IMR-90 (cell line): ENCODE measurements at regions not wholly inside any gene's neighbourhood (a gene's known extent, or its start where the extent isn't known, plus 50 kb on each side); places are given as distances from the start of the nearest gene placed in this dataset.

ENCODE experiments used
- ATAC-seq: fragments of 200-7000 bp; cut with Tn5 transposase; 2 replicates; pipeline ENCODE4 v1.9.1; 2020; ENCODE audit warnings: low read depth, mild to moderate bottlenecking, moderate library complexity
- BruUV-seq: library from RNA; stranded (reverse); fragments of 400-500 nt; replicated peaks from 2 replicates; lab custom pipeline; 2021; lab: Mats Ljungman, UMichigan
- CTCF ChIA-PET: fragments of 300-600 bp; formaldehyde crosslinking; extraction: SDS; loops from one replicate; lab custom pipeline; 2021; ENCODE audit warnings: antibody characterized with exemption; lab: Yijun Ruan, JAX
- POLR2A ChIA-PET: fragments of 300-600 bp; sonication (Branson Sonifier 250); formaldehyde crosslinking; loops from one replicate; lab custom pipeline; 2022; ENCODE audit warnings: antibody characterized with exemption; ENCODE audit not compliant: unreplicated experiment; lab: Charles Lee
- DNase-seq: peaks from one replicate; pipeline ENCODE4 v3.0.0; 2013
- H2AFZ ChIP-seq: replicated peaks from 2 replicates; pipeline ENCODE3; 2013; ENCODE audit warnings: low read length, mild to moderate bottlenecking; ENCODE audit not compliant: poor library complexity
- H2AK5ac ChIP-seq: 2 replicates; pipeline ENCODE4 v1.6.1; 2013; ENCODE audit warnings: low read depth, low read length, inconsistent platforms
- H2AK9ac ChIP-seq: replicated peaks from 2 replicates; pipeline ENCODE3; 2013; ENCODE audit warnings: mild to moderate bottlenecking, low read depth, low read length, moderate library complexity; ENCODE audit not compliant: poor library complexity
- H2BK120ac ChIP-seq: 2 replicates; pipeline ENCODE4 v1.6.1; 2013; ENCODE audit warnings: low read depth, low read length, inconsistent platforms
- H2BK15ac ChIP-seq: 3 replicates; pipeline ENCODE4 v1.6.1; 2013; ENCODE audit warnings: low read depth, low read length, inconsistent platforms
- H2BK20ac ChIP-seq: 2 replicates; pipeline ENCODE4 v1.6.1; 2013; ENCODE audit warnings: low read depth, mild to moderate bottlenecking, inconsistent platforms, low read length, moderate library complexity
- H2BK5ac ChIP-seq: 2 replicates; pipeline ENCODE4 v1.6.1; 2013; ENCODE audit warnings: mild to moderate bottlenecking, low read depth, low read length, inconsistent platforms; ENCODE audit not compliant: poor library complexity, severe bottlenecking
- H3K14ac ChIP-seq: replicated peaks from 2 replicates; pipeline ENCODE4 v1.6.1; 2013; ENCODE audit warnings: low read depth, low read length, inconsistent platforms
- H3K18ac ChIP-seq: 2 replicates; pipeline ENCODE4 v1.6.1; 2013; ENCODE audit warnings: low read depth, low read length, control low read depth
- H3K23ac ChIP-seq: 2 replicates; pipeline ENCODE4 v1.6.1; 2013; ENCODE audit warnings: low read depth, low read length, inconsistent platforms
- H3K27ac ChIP-seq: 2 replicates; pipeline ENCODE4 v1.5.1; 2013; ENCODE audit warnings: mild to moderate bottlenecking, control low read depth, low read length; ENCODE audit not compliant: insufficient read depth
- H3K27me3 ChIP-seq: 2 replicates; pipeline ENCODE4 v1.6.1; 2013; ENCODE audit warnings: low read length; ENCODE audit not compliant: control insufficient read depth, insufficient read depth
- H3K36me3 ChIP-seq: 2 replicates; pipeline ENCODE4 v1.6.1; 2013; ENCODE audit warnings: low read length, mixed read lengths; ENCODE audit not compliant: control insufficient read depth, insufficient read depth
- H3K4ac ChIP-seq: 2 replicates; pipeline ENCODE4 v1.6.1; 2013; ENCODE audit warnings: low read depth, low read length, inconsistent platforms
- H3K4me1 ChIP-seq: 2 replicates; pipeline ENCODE4 v1.6.1; 2013; ENCODE audit warnings: low read length, mixed read lengths; ENCODE audit not compliant: control insufficient read depth, insufficient read depth
- H3K4me2 ChIP-seq: 2 replicates; pipeline ENCODE4 v1.6.1; 2013; ENCODE audit warnings: low read depth, mild to moderate bottlenecking, control low read depth, low read length, moderate library complexity
- H3K4me3 ChIP-seq: 2 replicates; pipeline ENCODE4 v1.5.1; 2013; ENCODE audit warnings: low read depth, mild to moderate bottlenecking, control low read depth, low read length, moderate library complexity; ENCODE audit not compliant: insufficient read depth
- H3K56ac ChIP-seq: 2 replicates; pipeline ENCODE4 v1.6.1; 2013; ENCODE audit warnings: low read length, inconsistent platforms; ENCODE audit not compliant: insufficient read depth; ENCODE audit errors: extremely low read depth
- H3K79me1 ChIP-seq, 2 experiments: 2 replicates each; pipeline ENCODE4 v1.6.1; 2013; ENCODE audit warnings: low read length in 2 of 2, inconsistent platforms in 1 of 2, low read depth in 1 of 2
- H3K9ac ChIP-seq: 2 replicates; pipeline ENCODE4 v1.6.1; 2013; ENCODE audit warnings: low read depth, low read length, control low read depth
- H3K9me1 ChIP-seq: 2 replicates; pipeline ENCODE4 v1.6.1; 2013; ENCODE audit warnings: low read length, inconsistent platforms; ENCODE audit not compliant: insufficient read depth
- H3K9me3 ChIP-seq: 2 replicates; pipeline ENCODE4 v1.6.1; 2013; ENCODE audit warnings: low read length; ENCODE audit not compliant: control insufficient read depth, insufficient read depth
- H4K20me1 ChIP-seq: 2 replicates; pipeline ENCODE4 v1.6.1; 2013; ENCODE audit warnings: low read length, inconsistent platforms; ENCODE audit not compliant: insufficient read depth
- H4K5ac ChIP-seq: 2 replicates; pipeline ENCODE4 v1.6.1; 2013; ENCODE audit warnings: mild to moderate bottlenecking, low read depth, low read length, control low read depth
- H4K8ac ChIP-seq, 2 experiments: 2 replicates each; pipeline ENCODE4 v1.6.1; 2013; ENCODE audit warnings: low read depth in 2 of 2, low read length in 2 of 2, control low read depth in 1 of 2, inconsistent platforms in 1 of 2
- H4K91ac ChIP-seq: 2 replicates; pipeline ENCODE4 v1.6.1; 2013; ENCODE audit warnings: low read depth, low read length, inconsistent platforms; ENCODE audit not compliant: insufficient read depth
- BHLHE40 ChIP-seq: fragments of 150-350 bp; IDR thresholded peaks from 2 replicates; pipeline ENCODE4 v1.6.1; 2016; ENCODE audit warnings: mild to moderate bottlenecking, low read depth, low read length
- CEBPB ChIP-seq: IDR thresholded peaks from 2 replicates; pipeline ENCODE4 v1.6.1; 2012; ENCODE audit warnings: low read depth, low read length, improper control_type of control experiment
- CTCF ChIP-seq: conservative IDR thresholded peaks from 2 replicates; pipeline ENCODE4 v1.5.1; 2012; ENCODE audit warnings: mild to moderate bottlenecking, low read depth, low read length, improper control_type of control experiment
- ELK1 ChIP-seq: fragments of 150-350 bp; IDR thresholded peaks from 2 replicates; pipeline ENCODE4 v1.6.1; 2016; ENCODE audit warnings: low read depth, mild to moderate bottlenecking, low read length, moderate library complexity, borderline replicate concordance
- MAZ ChIP-seq: IDR thresholded peaks from 2 replicates; pipeline ENCODE4 v1.6.1; 2012; ENCODE audit warnings: low read depth, mild to moderate bottlenecking, low read length, improper control_type of control experiment, moderate library complexity, borderline replicate concordance
- MXI1 ChIP-seq: IDR thresholded peaks from 2 replicates; pipeline ENCODE4 v1.6.1; 2012; ENCODE audit warnings: low read depth, mild to moderate bottlenecking, low read length, moderate library complexity, borderline replicate concordance
- POLR2A ChIP-seq: IDR thresholded peaks from 2 replicates; pipeline ENCODE4 v1.6.1; 2012; ENCODE audit warnings: mild to moderate bottlenecking, low read depth, low read length
- RAD21 ChIP-seq: IDR thresholded peaks from 2 replicates; pipeline ENCODE4 v1.6.1; 2012; ENCODE audit warnings: low read length, improper control_type of control experiment
- RFX5 ChIP-seq: IDR thresholded peaks from 2 replicates; pipeline ENCODE4 v1.8.0; 2012; ENCODE audit warnings: low read depth, mild to moderate bottlenecking, low read length, moderate library complexity
- WGBS, 2 experiments: methylation state at CpG; one replicate each; pipeline versions ENCODE4 v1.1.5 to v1.1.7; 2013; ENCODE audit warnings: missing lambda C conversion rate in 2 of 2; ENCODE audit not compliant: insufficient read length in 1 of 2; ENCODE audit errors: extremely low coverage in 2 of 2; 5-methylcytosine and 5-hydroxymethylcytosine counted together
- dilution Hi-C: fragments of 300-500 bp; cut with HindIII; formaldehyde crosslinking; loops from one replicate; pipeline ENCODE4 v1.14.3; 2018; ENCODE audit warnings: low sequenced_read_pairs; ENCODE audit not compliant: unreplicated experiment
- in situ Hi-C: fragments of 300-500 bp; cut with MboI; formaldehyde crosslinking; loops from 3 replicates; pipeline ENCODE4 v1.14.3; 2019; ENCODE audit warnings: low sequenced_read_pairs, inconsistent platforms, mixed read lengths
- intact Hi-C: fragments of 100-400 bp; cut with micrococcal nuclease; formaldehyde crosslinking; loops from 2 replicates; pipeline ENCODE4 v1.10.0; 2022

- intact Hi-C loops (no loop called here), in situ Hi-C loops (no loop called here), dilution Hi-C loops (no loop called here)
- H3K9ac ChIP-seq: no peak overlapping the region
- no peaks in the 10 kb centered on the region for H3K36me3 ChIP-seq
- no peak overlapping the region for H3K18ac ChIP-seq
- H2BK15ac ChIP-seq: no peak overlapping the region
- H3K79me1 ChIP-seq: no peaks in the 10 kb centered on the region
- ATAC-seq: no peak
- no peak overlapping the region for H2AK9ac ChIP-seq
- no peak overlapping the region for H2AK5ac ChIP-seq
- H3K27me3 ChIP-seq: no peaks in the 10 kb centered on the region; the same call in 1 of the 2 replicates
- H4K20me1 ChIP-seq: no peaks in the 10 kb centered on the region
- H4K91ac ChIP-seq: no peak overlapping the region
- ChIA-PET POLR2A (no interaction called here), CTCF (no interaction called here)
- no peak overlapping the region for H2AFZ ChIP-seq
- BruUV-seq: no TSS peak
- no peak overlapping the region for H3K4ac ChIP-seq
- H3K4me1 ChIP-seq: no peaks in the 10 kb centered on the region
- H2BK120ac ChIP-seq: no peak overlapping the region
- H2BK20ac ChIP-seq: no peak overlapping the region
- no peak overlapping the region for H4K5ac ChIP-seq
- no peak overlapping the region for H3K27ac ChIP-seq
- no peaks in the 10 kb centered on the region; the same call in 1 of the 2 replicates for H3K9me3 ChIP-seq
- no peaks in the 10 kb centered on the region for H3K9me1 ChIP-seq
- no peak overlapping the region for H4K8ac ChIP-seq
- no peak overlapping the region for H3K14ac ChIP-seq
- DNase-seq: no peak
- no peak overlapping the region for H3K4me3 ChIP-seq
- WGBS, 2 experiments: no CpG with 5 or more reads among the region's 6 CpGs
- no peak overlapping the region for H3K4me2 ChIP-seq
- H3K56ac ChIP-seq: no peak overlapping the region
- TF ChIP-seq CTCF: no peak
- no peak for TF ChIP-seq MXI1
- no peak for TF ChIP-seq BHLHE40
- TF ChIP-seq CEBPB: no peak
- TF ChIP-seq MAZ: no peak
- no peak for TF ChIP-seq RFX5
- TF ChIP-seq RAD21: no peak
- TF ChIP-seq POLR2A: no peak
- TF ChIP-seq ELK1: no peak
- no peak overlapping the region for H2BK5ac ChIP-seq
- no peak overlapping the region for H3K23ac ChIP-seq
Measured at GRCh38 chr18:73888565-73888964, 259.1 kb downstream of the FBXO15 start.
